PC-9 (cell line): ENCODE measurements at regions not wholly inside any gene's neighbourhood (a gene's known extent, or its start where the extent isn't known, plus 50 kb on each side); places are given as distances from the start of the nearest gene placed in this dataset.

Source experiments
- BruUV-seq: library from RNA; stranded (reverse); fragments of 400-500 nt; replicated peaks from 2 replicates; lab custom pipeline; 2021; lab: Mats Ljungman, UMichigan
- CTCF ChIA-PET: fragments of 300-600 bp; sonication (Branson Sonifier 250); formaldehyde crosslinking; loops from one replicate; lab custom pipeline; 2022; ENCODE audit warnings: antibody characterized with exemption; lab: Charles Lee
- POLR2A ChIA-PET: fragments of 300-600 bp; sonication (Branson Sonifier 250); formaldehyde crosslinking; loops from one replicate; lab custom pipeline; 2022; ENCODE audit warnings: antibody characterized with exemption; ENCODE audit not compliant: unreplicated experiment; lab: Charles Lee
- DNase-seq, 2 experiments: peaks; one replicate each; pipeline versions ENCODE4 v3.0.0 to v3.0.0-alpha.2; 2015 to 2022; ENCODE audit warnings: mixed read lengths in 1 of 2
- H2AFZ ChIP-seq: fragments of 200-600 bp; sonication (generic); 2 replicates; pipeline ENCODE4 v1.8.1; 2017; ENCODE audit warnings: antibody characterized with exemption
- H3F3A ChIP-seq: fragments of 200-600 bp; sonication (generic); 2 replicates; pipeline ENCODE4 v1.8.1; 2017; ENCODE audit warnings: antibody characterized with exemption, mild to moderate bottlenecking, low read depth; ENCODE audit not compliant: insufficient read depth
- H3K27ac ChIP-seq: fragments of 200-600 bp; sonication (generic); 2 replicates; pipeline ENCODE4 v1.6.1; 2016; ENCODE audit warnings: mixed run types
- H3K27me3 ChIP-seq: fragments of 200-600 bp; sonication (generic); 2 replicates; pipeline ENCODE4 v1.6.1; 2016; ENCODE audit warnings: low read depth, mixed run types; ENCODE audit not compliant: insufficient read depth
- H3K36me3 ChIP-seq: fragments of 200-600 bp; sonication (generic); 2 replicates; pipeline ENCODE4 v1.6.1; 2016; ENCODE audit warnings: low read depth, mixed run types
- H3K4me1 ChIP-seq: fragments of 200-600 bp; sonication (generic); replicated peaks from 2 replicates; pipeline ENCODE4 v1.6.1; 2016; ENCODE audit warnings: mixed run types; ENCODE audit not compliant: insufficient read depth
- H3K4me2 ChIP-seq: fragments of 200-600 bp; sonication (generic); 2 replicates; pipeline ENCODE4 v1.6.1; 2017; ENCODE audit warnings: mixed run types
- H3K4me3 ChIP-seq: fragments of 200-600 bp; sonication (generic); 2 replicates; pipeline ENCODE4 v1.6.1; 2016; ENCODE audit warnings: mixed run types
- H3K79me2 ChIP-seq: fragments of 200-600 bp; sonication (generic); 2 replicates; pipeline ENCODE4 v1.6.1; 2017; ENCODE audit warnings: low read depth, mixed run types
- H3K9me2 ChIP-seq: fragments of 200-600 bp; sonication (generic); 2 replicates; pipeline ENCODE4 v1.8.1; 2017; ENCODE audit warnings: mild to moderate bottlenecking; ENCODE audit not compliant: insufficient read depth
- H3K9me3 ChIP-seq: fragments of 200-600 bp; sonication (generic); 2 replicates; pipeline ENCODE4 v1.8.1; 2016; ENCODE audit warnings: low read depth; ENCODE audit not compliant: insufficient read depth
- H4K20me1 ChIP-seq: fragments of 200-600 bp; sonication (generic); 2 replicates; pipeline ENCODE4 v1.8.1; 2017; ENCODE audit not compliant: insufficient read depth
- CTCF ChIP-seq: fragments of 200-600 bp; sonication (generic); conservative IDR thresholded peaks from 2 replicates; pipeline ENCODE4 v1.6.1; 2017; ENCODE audit warnings: mixed run types, antibody characterized with exemption, mild to moderate bottlenecking, moderate library complexity
- EZH2 ChIP-seq: fragments of 200-600 bp; sonication (generic); IDR thresholded peaks from 2 replicates; pipeline ENCODE4 v1.8.0; 2017; ENCODE audit warnings: antibody characterized with exemption, low read depth
- intact Hi-C: fragments of 100-400 bp; cut with micrococcal nuclease; formaldehyde crosslinking; loops from one replicate; pipeline ENCODE4 v1.10.0; 2022; ENCODE audit not compliant: unreplicated experiment

- CTCF ChIA-PET = no interaction called here
Observed at GRCh38 chr2:118246726-118247125, 158.5 kb downstream of the INSIG2 start.

GRCh38 chr2:118246079-118246478, 157.8 kb downstream of the INSIG2 start:
- CTCF ChIA-PET = no interaction called here
- TF ChIP-seq EZH2 (no peak), CTCF (no peak)

More at GRCh38 chr2:118246726-118247125, 158.5 kb downstream of the INSIG2 start:
- peaks cover 25% of the 10 kb centered on the region for H3F3A ChIP-seq
- no peak for TF ChIP-seq CTCF
- no peak for TF ChIP-seq EZH2
- no peak overlapping the region for H2AFZ ChIP-seq
- no peaks in the 10 kb centered on the region for H3K27me3 ChIP-seq
- no peaks in the 10 kb centered on the region for H3K36me3 ChIP-seq
- H3K9me2 ChIP-seq = no peaks in the 10 kb centered on the region
- POLR2A ChIA-PET = no interaction called here
- H3K9me3 ChIP-seq = 0 out of 2 replicates have a peak, but pooled peaks cover 4% of the 10 kb centered on the region
- H3K27ac ChIP-seq = no peak overlapping the region
- no peak for DNase-seq
- intact Hi-C loops = no loop called here
- peaks cover 43% of the 10 kb centered on the region for H3K4me1 ChIP-seq
- H3K79me2 ChIP-seq = no peaks in the 10 kb centered on the region
- BruUV-seq = no TSS peak
- H3K4me2 ChIP-seq = no peak overlapping the region
- H3K4me3 ChIP-seq = no peak overlapping the region
- H4K20me1 ChIP-seq = no peaks in the 10 kb centered on the region

GRCh38 chr2:118244686-118245085, 156.4 kb downstream of the INSIG2 start:
- no peak overlapping the region for H3K27ac ChIP-seq
- peaks cover 18% of the 10 kb centered on the region for H3F3A ChIP-seq
- intact Hi-C loops = no loop called here
- no peak overlapping the region for H2AFZ ChIP-seq
- H3K9me2 ChIP-seq = no peaks in the 10 kb centered on the region
- no peaks in the 10 kb centered on the region for H3K36me3 ChIP-seq
- H3K27me3 ChIP-seq = no peaks in the 10 kb centered on the region
- TF ChIP-seq EZH2 (no peak), CTCF (no peak)
- H3K4me2 ChIP-seq = no peak overlapping the region
- H3K79me2 ChIP-seq = no peaks in the 10 kb centered on the region
- H3K4me1 ChIP-seq = peaks cover 44% of the 10 kb centered on the region
- no peaks in the 10 kb centered on the region for H4K20me1 ChIP-seq
- DNase-seq = no peak
- 0 out of 2 replicates have a peak, but pooled peaks cover 4% of the 10 kb centered on the region for H3K9me3 ChIP-seq
- H3K4me3 ChIP-seq = no peak overlapping the region
- CTCF ChIA-PET = no interaction called here
- no TSS peak for BruUV-seq
- POLR2A ChIA-PET = no interaction called here

More at GRCh38 chr2:118246079-118246478, 157.8 kb downstream of the INSIG2 start:
- POLR2A ChIA-PET = no interaction called here
- Histone ChIP-seq H3K4me1 (peaks cover 44% of the 10 kb centered on the region), H3K4me3 (no peak overlapping the region), H3K9me2 (no peaks in the 10 kb centered on the region), H3K79me2 (no peaks in the 10 kb centered on the region), H3K27me3 (no peaks in the 10 kb centered on the region), H2AFZ (no peak overlapping the region), H4K20me1 (no peaks in the 10 kb centered on the region), H3K9me3 (0 out of 2 replicates have a peak, but pooled peaks cover 4% of the 10 kb centered on the region), H3K4me2 (no peak overlapping the region), H3K27ac (no peak overlapping the region), H3K36me3 (no peaks in the 10 kb centered on the region), H3F3A (peaks cover 30% of the 10 kb centered on the region)
- BruUV-seq = no TSS peak
- no peak for DNase-seq
- intact Hi-C loops = no loop called here
